SKM-1 (cell line): ENCODE measurements at regions not wholly inside any gene's neighbourhood (a gene's known extent, or its start where the extent isn't known, plus 50 kb on each side); places are given as distances from the start of the nearest gene placed in this dataset.
"Not testable (repeated sequence)": the region's sequence is repeated elsewhere in the genome, so short reads cannot be mapped to it uniquely, and the experiment has no call there.

ENCODE experiments used
- DNase-seq: peaks from one replicate; lab custom pipeline; 2025; ENCODE audit not compliant: unreplicated experiment; lab: John Stamatoyannopoulos, UW

GRCh38 chr12:58068706-58069105, 127.3 kb downstream of the ATP23 start:
- DNase-seq: no peak

GRCh38 chr12:58069268-58069963, 128.0 kb downstream of the ATP23 start:
- no peak for DNase-seq

- no peak for DNase-seq
Observed at GRCh38 chr12:58071994-58072393, 130.6 kb downstream of the ATP23 start.

- DNase-seq: no peak
Observed at GRCh38 chr12:58074259-58074658, 132.9 kb downstream of the ATP23 start.

GRCh38 chr12:58079806-58080205, 138.4 kb downstream of the ATP23 start:
- no peak for DNase-seq

GRCh38 chr12:58081488-58081887, 140.1 kb downstream of the ATP23 start:
- DNase-seq: no peak

GRCh38 chr12:58082996-58083395, 141.6 kb downstream of the ATP23 start:
- no peak for DNase-seq

- no peak for DNase-seq
Observed at GRCh38 chr12:58086006-58086405, 144.6 kb downstream of the ATP23 start.

- DNase-seq: no peak
Observed at GRCh38 chr12:58086930-58087329, 145.6 kb downstream of the ATP23 start.

GRCh38 chr12:58087423-58088127, 146.2 kb downstream of the ATP23 start:
- no peak for DNase-seq

GRCh38 chr12:58089588-58089987, 148.2 kb downstream of the ATP23 start:
- no peak for DNase-seq

- DNase-seq: no peak
Observed at GRCh38 chr12:58090685-58091084, 149.3 kb downstream of the ATP23 start.

GRCh38 chr12:58095002-58095401, 153.6 kb downstream of the ATP23 start:
- DNase-seq: no peak

- no peak for DNase-seq
Observed at GRCh38 chr12:58097741-58098140, 156.4 kb downstream of the ATP23 start.

- no peak for DNase-seq
Observed at GRCh38 chr12:58099476-58099875, 158.1 kb downstream of the ATP23 start.

- no peak for DNase-seq
Observed at GRCh38 chr12:58104351-58104755, 163.0 kb downstream of the ATP23 start.

- no peak for DNase-seq
Observed at GRCh38 chr12:58105225-58106119, 164.1 kb downstream of the ATP23 start.

- no peak for DNase-seq
Observed at GRCh38 chr12:58106195-58106594, 164.8 kb downstream of the ATP23 start.

GRCh38 chr12:58117201-58117600, 175.8 kb downstream of the ATP23 start:
- no peak for DNase-seq

- no peak for DNase-seq
Observed at GRCh38 chr12:58117667-58118066, 176.3 kb downstream of the ATP23 start.

- not testable (repeated sequence) for DNase-seq
Observed at GRCh38 chr12:58125761-58126160, 184.4 kb downstream of the ATP23 start.
